ENCODE measurements at regions not wholly inside any gene's neighbourhood (a gene's known extent, or its start where the extent isn't known, plus 50 kb on each side); places are given as distances from the start of the nearest gene placed in this dataset.
A peak's percentile ranks its signal among the peaks of the same experiment; 100 is the strongest.

DNA sequence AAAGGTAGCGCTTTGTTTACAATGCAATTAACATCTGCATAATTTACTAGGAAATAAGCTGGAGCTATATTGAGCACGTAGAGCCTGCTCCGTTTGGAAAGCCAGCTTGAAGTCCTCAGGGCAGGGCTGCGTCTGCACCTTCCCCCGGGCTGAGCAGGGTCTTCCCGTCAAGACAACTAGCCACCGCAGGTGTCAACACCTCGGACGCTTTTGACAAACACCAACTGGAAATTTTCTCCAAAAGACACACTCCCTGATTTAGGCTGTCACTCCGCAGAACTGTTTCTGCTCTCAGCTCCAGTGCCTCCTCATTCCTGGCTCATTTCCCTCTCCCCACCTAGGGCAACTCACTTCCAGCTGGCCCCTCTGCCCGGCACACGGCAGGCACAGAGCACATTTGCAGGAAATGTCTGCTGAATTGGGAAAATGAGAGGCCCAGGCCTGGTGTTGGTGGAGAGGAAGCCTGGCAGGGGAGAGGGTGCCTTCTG lies 170.3 kb downstream of the MAF start:
- Histone ChIP-seq H3K9me3 (ENCODE audit: low read depth) (no peaks in the 10 kb centered on the region), H3K27me3 (no peaks in the 10 kb centered on the region), H3K36me3 (no peaks in the 10 kb centered on the region), H3K4me1 (ENCODE audit: low read depth) (peaks cover 17% of the 10 kb centered on the region), H3K4me3 (no peak overlapping the region), H3K27ac (peak overlapping the region; percentile 28)
- no peak for TF ChIP-seq CTCF (IDR thresholded peaks at IDR 0.05; ENCODE audit: low read depth, low read length)
- DNase-seq (ENCODE audit: low read depth in 1 of 2, low spot score in 1 of 2): peak in 1 of 2 donors; percentile 69

GRCh38 chr16:79429381-79430190 lies 171.0 kb downstream of the MAF start:
- Histone ChIP-seq H3K4me3 (no peak overlapping the region), H3K27me3 (no peaks in the 10 kb centered on the region), H3K4me1 (ENCODE audit: low read depth) (peaks cover 17% of the 10 kb centered on the region), H3K27ac (peak overlapping the region; percentile 28), H3K9me3 (ENCODE audit: low read depth) (no peaks in the 10 kb centered on the region), H3K36me3 (no peaks in the 10 kb centered on the region)
- TF ChIP-seq CTCF (IDR thresholded peaks at IDR 0.05; ENCODE audit: low read depth, low read length): no peak
- peak in 1 of 2 donors; percentile 4 for DNase-seq (ENCODE audit: low read depth in 1 of 2, low spot score in 1 of 2)

DNA sequence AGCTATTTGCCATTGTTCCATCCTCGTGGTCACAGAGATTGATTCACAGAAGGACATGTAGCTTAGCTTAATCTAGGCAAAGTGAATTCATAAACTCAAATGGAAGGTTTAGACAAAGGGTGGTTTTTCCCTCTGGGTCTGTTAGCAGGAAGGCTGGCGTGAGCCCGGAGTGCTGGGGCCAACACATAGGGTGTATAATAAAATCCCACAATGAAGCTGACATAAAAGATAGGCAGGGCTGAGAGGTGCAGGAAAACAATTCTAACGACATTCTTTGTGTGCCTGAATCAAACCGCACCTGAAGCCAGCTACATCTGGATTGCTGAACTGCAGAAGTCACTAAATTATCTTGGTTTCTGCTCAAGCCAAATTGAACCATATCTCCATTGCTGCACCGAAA lies 173.9 kb downstream of the MAF start:
- no peak overlapping the region for H3K27ac ChIP-seq
- H3K4me3 ChIP-seq: no peak overlapping the region
- no peaks in the 10 kb centered on the region for H3K27me3 ChIP-seq
- H3K9me3 ChIP-seq (ENCODE audit: low read depth): no peaks in the 10 kb centered on the region
- TF ChIP-seq CTCF (IDR thresholded peaks at IDR 0.05; ENCODE audit: low read depth, low read length): no peak
- no peaks in the 10 kb centered on the region for H3K36me3 ChIP-seq
- DNase-seq (ENCODE audit: low read depth in 1 of 2, low spot score in 1 of 2): no peak
- peaks cover 17% of the 10 kb centered on the region for H3K4me1 ChIP-seq (ENCODE audit: low read depth)

DNA sequence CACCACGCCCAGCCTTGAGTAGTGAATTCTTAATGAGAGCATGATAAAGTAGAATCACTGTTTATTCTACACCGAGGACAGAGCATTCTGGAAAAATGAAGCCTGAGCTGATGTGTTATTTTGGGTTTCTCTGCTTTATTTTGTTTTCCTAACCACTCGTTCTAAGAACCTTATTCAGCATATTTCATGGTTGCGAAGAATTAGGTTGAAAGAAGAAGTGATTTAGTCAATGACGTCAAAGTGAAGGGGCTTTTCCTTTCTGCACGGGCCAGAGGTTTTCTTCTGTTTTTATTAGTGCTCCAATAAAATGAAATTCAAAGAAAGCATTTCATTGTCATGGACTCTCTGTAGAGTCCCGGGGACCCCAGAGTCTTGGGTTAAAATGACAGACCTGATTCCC lies 178.5 kb downstream of the MAF start:
- Histone ChIP-seq H3K27me3 (no peaks in the 10 kb centered on the region), H3K27ac (no peak overlapping the region), H3K4me1 (ENCODE audit: low read depth) (peaks cover 14% of the 10 kb centered on the region), H3K36me3 (no peaks in the 10 kb centered on the region), H3K4me3 (no peak overlapping the region), H3K9me3 (ENCODE audit: low read depth) (no peaks in the 10 kb centered on the region)
- no peak for DNase-seq (ENCODE audit: low read depth in 1 of 2, low spot score in 1 of 2)
- TF ChIP-seq CTCF (IDR thresholded peaks at IDR 0.05; ENCODE audit: low read depth, low read length): no peak

- no peak for DNase-seq (ENCODE audit: low read depth in 1 of 2, low spot score in 1 of 2)
- Histone ChIP-seq H3K27ac (no peak overlapping the region), H3K36me3 (no peaks in the 10 kb centered on the region), H3K9me3 (ENCODE audit: low read depth) (no peaks in the 10 kb centered on the region), H3K4me3 (no peak overlapping the region), H3K4me1 (ENCODE audit: low read depth) (peaks cover 14% of the 10 kb centered on the region), H3K27me3 (no peaks in the 10 kb centered on the region)
- TF ChIP-seq CTCF (IDR thresholded peaks at IDR 0.05; ENCODE audit: low read depth, low read length): no peak
Measured at GRCh38 chr16:79421126-79421525, 179.4 kb downstream of the MAF start.
